Kidney (tissue), 13 donors: ENCODE measurements at regions not wholly inside any gene's neighbourhood (a gene's known extent, or its start where the extent isn't known, plus 50 kb on each side); places are given as distances from the start of the nearest gene placed in this dataset.
A peak's percentile ranks its signal among the peaks of the same experiment; 100 is the strongest.

ENCODE experiments used
- DNase-seq, 5 donors: peaks; one replicate each; pipeline ENCODE4 v3.0.0-alpha.2; 2013 to 2020
- FAIRE-seq: peaks from 2 replicates; lab custom pipeline; 2012; peaks lifted over from hg19 to GRCh38; lab: Jason Lieb, UNC
- H3K27ac ChIP-seq, 2 donors: one replicate each; pipeline ENCODE4 v1.7.0; 2013; ENCODE audit warnings: low read depth in 2 of 2, low read length in 2 of 2, inconsistent platforms in 1 of 2
- H3K27me3 ChIP-seq: one replicate; pipeline ENCODE4 v1.7.1; 2013; ENCODE audit warnings: low read length, inconsistent platforms; ENCODE audit not compliant: control insufficient read depth, insufficient read depth
- H3K36me3 ChIP-seq, 3 donors: one replicate each; pipeline versions ENCODE4 v1.7.0 to v1.7.1; 2013; ENCODE audit warnings: low read length in 3 of 3, control low read depth in 1 of 3, inconsistent platforms in 1 of 3; ENCODE audit not compliant: insufficient read depth in 3 of 3, control insufficient read depth in 2 of 3
- H3K4me1 ChIP-seq, 3 donors: one replicate each; pipeline versions ENCODE4 v1.7.0 to v1.7.1; 2013; ENCODE audit warnings: low read length in 3 of 3, inconsistent platforms in 1 of 3, low read depth in 1 of 3; ENCODE audit not compliant: control insufficient read depth in 2 of 3, insufficient read depth in 2 of 3
- H3K4me3 ChIP-seq, 3 donors: one replicate each; pipeline versions ENCODE4 v1.7.0 to v1.8.1; 2013; ENCODE audit warnings: low read length in 3 of 3, control low read depth in 1 of 3, inconsistent platforms in 1 of 3
- H3K9ac ChIP-seq, 3 donors: one replicate each; pipeline versions ENCODE4 v1.7.0 to v1.7.1; 2013; ENCODE audit warnings: low read length in 3 of 3, control low read depth in 1 of 3, inconsistent platforms in 1 of 3
- H3K9me3 ChIP-seq, 3 donors: one replicate each; pipeline versions ENCODE4 v1.7.0 to v1.7.1; 2013; ENCODE audit warnings: low read length in 3 of 3, control low read depth in 1 of 3, inconsistent platforms in 1 of 3; ENCODE audit not compliant: control insufficient read depth in 2 of 3, insufficient read depth in 1 of 3
- CTCF ChIP-seq: IDR thresholded peaks from 3 replicates; pipeline ENCODE4 v1.5.1; 2012; ENCODE audit warnings: mild to moderate bottlenecking, moderate library complexity, borderline replicate concordance; ENCODE audit not compliant: insufficient read depth; ENCODE audit errors: extremely low read depth
- intact Hi-C: fragments of 100-400 bp; cut with DNase I; formaldehyde crosslinking; loops from one replicate; pipeline ENCODE4 v1.11.1; 2022
- donor health status: control.
- donor health status: control.
- donor health status: control.
- donor health status: control.
- donor health status: control.
- donor health status: DM: yes; HTN: yes; CAD: no.
- donor health status: Normal renal cell carcinoma (clear cell type).

- H3K9ac ChIP-seq = no peak overlapping the region
- no peaks in the 10 kb centered on the region for H3K9me3 ChIP-seq
- no peak for TF ChIP-seq CTCF
- DNase-seq (peak in 2 of 5 donors; percentile 13 to 27), FAIRE-seq (no peak)
- intact Hi-C loops = no loop called here
- H3K27ac ChIP-seq = no peak overlapping the region
- H3K4me1 ChIP-seq = no peaks in the 10 kb centered on the region
- no peaks in the 10 kb centered on the region for H3K27me3 ChIP-seq
- H3K4me3 ChIP-seq = no peak overlapping the region
- H3K36me3 ChIP-seq = no peaks in the 10 kb centered on the region
Measured at GRCh38 chr15:47846876-47847275, 129.6 kb downstream of the SEMA6D start.

GRCh38 chr15:47856071-47856470 lies 138.8 kb downstream of the SEMA6D start:
- Histone ChIP-seq H3K9me3 (no peaks in the 10 kb centered on the region), H3K4me1 (no peaks in the 10 kb centered on the region), H3K36me3 (no peaks in the 10 kb centered on the region), H3K27me3 (no peaks in the 10 kb centered on the region), H3K4me3 (no peak overlapping the region), H3K27ac (no peak overlapping the region), H3K9ac (no peak overlapping the region)
- no peak for FAIRE-seq
- intact Hi-C loops = no loop called here
- DNase-seq = no peak
- no peak for TF ChIP-seq CTCF

GRCh38 chr15:47857014-47857775 lies 139.9 kb downstream of the SEMA6D start:
- Histone ChIP-seq H3K9me3 (no peaks in the 10 kb centered on the region), H3K36me3 (no peaks in the 10 kb centered on the region), H3K4me3 (no peak overlapping the region), H3K9ac (peak overlapping the region in 1 of 3 donors; percentile 41), H3K4me1 (no peaks in the 10 kb centered on the region), H3K27ac (peak overlapping the region in 1 of 2 donors; percentile 55), H3K27me3 (no peaks in the 10 kb centered on the region)
- DNase-seq = no peak
- no peak for FAIRE-seq
- TF ChIP-seq CTCF = no peak
- intact Hi-C loops = no loop called here
